Thyroid gland (tissue), 4 donors: ENCODE measurements at regions not wholly inside any gene's neighbourhood (a gene's known extent, or its start where the extent isn't known, plus 50 kb on each side); places are given as distances from the start of the nearest gene placed in this dataset.

Source experiments
- DNase-seq, 2 donors: peaks; one replicate each; pipeline ENCODE4 v3.0.0-alpha.2; 2019
- H3K27ac ChIP-seq, 3 donors: fragments of 200-600 bp; sonication (generic); 1 replicate in 2 of 3; 2 replicates in 1 of 3; pipeline ENCODE4 v1.5.1; 2016 to 2019; ENCODE audit warnings: mild to moderate bottlenecking in 1 of 3, moderate library complexity in 1 of 3
- H3K27me3 ChIP-seq: fragments of 200-600 bp; sonication (generic); one replicate; pipeline ENCODE4 v1.5.1; 2019
- H3K36me3 ChIP-seq, 2 donors: fragments of 200-600 bp; sonication (generic); one replicate each; pipeline ENCODE4 v1.5.1; 2016 to 2019
- H3K4me1 ChIP-seq, 2 donors: fragments of 200-600 bp; sonication (generic); one replicate each; pipeline ENCODE4 v1.5.1; 2017 to 2019
- H3K4me3 ChIP-seq, 3 donors: fragments of 200-600 bp; sonication (generic); replicated peaks in 1 of 3; 1 replicate in 2 of 3; 2 replicates in 1 of 3; pipeline ENCODE4 v1.5.1; 2016; ENCODE audit warnings: mild to moderate bottlenecking in 1 of 3
- H3K9me3 ChIP-seq: fragments of 200-600 bp; sonication (generic); one replicate; pipeline ENCODE4 v1.5.1; 2017
- POLR2A ChIP-seq, 2 donors: fragments of 450-650 bp; IDR thresholded peaks; one replicate each; pipeline ENCODE4 v1.6.1; 2017; ENCODE audit warnings: antibody characterized with exemption in 2 of 2, mild to moderate bottlenecking in 2 of 2, moderate library complexity in 1 of 2
- WGBS, 2 donors: methylation state at CpG; one replicate each; pipeline ENCODE4 v1.1.5; 2017; 5-methylcytosine and 5-hydroxymethylcytosine counted together
- intact Hi-C: fragments of 100-400 bp; cut with DNase I; formaldehyde crosslinking; loops from one replicate; pipeline ENCODE4 v1.15.1; 2023
- TF ChIP-seq, protein P1 (sequence below), 6 experiments: fragments of 200-600 bp in 3 of 6; fragments of 450-650 bp in 3 of 6; sonication (generic) in 3 of 6; IDR thresholded peaks; one replicate each; pipeline ENCODE4 v1.5.1; 2016 to 2019; ENCODE audit warnings: antibody characterized with exemption in 6 of 6, mild to moderate bottlenecking in 2 of 6, inconsistent platforms in 1 of 6, moderate library complexity in 1 of 6

DNA sequence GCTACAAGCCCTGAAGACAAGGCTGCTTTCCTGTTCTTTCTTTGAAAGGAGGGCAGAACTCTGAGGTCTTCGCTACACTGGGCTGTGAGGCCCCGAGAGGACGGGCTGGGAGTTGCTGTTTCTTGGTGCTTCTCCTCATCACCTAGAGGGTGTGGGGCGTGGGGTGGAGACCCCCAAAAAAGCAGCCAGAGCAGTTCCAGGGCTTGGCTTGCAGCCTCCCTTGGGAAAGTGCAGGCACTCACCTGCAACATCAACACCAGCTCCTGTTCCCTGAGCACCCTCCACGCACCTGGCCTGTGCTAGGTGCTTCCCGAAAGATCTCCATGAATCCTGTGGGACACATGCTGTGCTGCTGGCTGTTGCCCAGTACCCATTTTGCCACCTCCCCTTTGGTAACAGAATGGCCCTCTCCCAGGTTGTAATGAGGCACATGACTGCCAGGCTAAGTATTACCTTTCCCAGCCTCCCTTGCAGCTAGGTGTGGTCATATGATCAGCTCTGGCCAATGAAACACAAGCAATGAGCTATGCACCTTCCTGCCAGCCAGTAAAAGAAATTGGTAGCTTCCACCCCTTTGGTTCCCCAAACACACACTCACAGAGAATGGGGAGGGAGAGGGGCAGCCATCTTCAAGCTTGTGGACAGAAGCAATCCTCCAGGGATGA is 146.0 kb downstream of the C9orf50 start:
- intact Hi-C loops = no loop called here

DNA sequence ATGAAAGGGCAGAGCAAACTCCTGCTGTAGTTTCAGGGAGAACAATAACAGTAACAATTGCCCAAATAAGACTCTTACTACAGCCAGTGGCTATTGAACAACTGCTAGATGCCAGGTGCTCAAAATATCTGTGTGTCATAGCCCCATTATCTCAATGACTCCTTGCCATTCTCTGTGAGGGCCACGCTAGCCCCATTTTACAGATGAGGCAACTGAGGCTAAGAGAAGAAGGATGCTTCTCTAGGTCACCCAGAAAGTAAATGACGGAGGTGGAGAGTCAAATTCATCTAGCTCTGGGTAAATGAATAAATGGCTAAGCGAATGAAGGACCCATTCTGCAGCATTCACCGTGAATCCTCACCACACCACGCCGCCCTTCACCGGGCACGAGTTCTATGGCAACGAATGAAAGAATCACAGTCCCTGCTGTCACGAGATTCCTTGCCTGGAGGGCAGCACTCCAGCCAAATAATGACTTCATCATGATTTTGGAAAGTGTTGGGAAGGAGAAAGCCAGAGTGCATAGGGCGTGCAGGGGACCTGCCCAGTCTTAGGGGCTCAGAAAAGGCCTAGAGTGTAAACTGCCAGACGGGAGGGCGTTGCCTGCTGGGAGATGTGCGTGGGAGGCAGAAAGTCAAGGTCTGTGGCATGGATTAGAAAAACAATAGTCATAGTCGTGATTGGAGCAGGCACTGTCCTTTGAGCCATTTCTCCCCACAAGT is 147.2 kb downstream of the C9orf50 start:
- peak overlapping the region; percentile 87 to 92 (median 90) for H3K27ac ChIP-seq
- no peak overlapping the region for H3K4me3 ChIP-seq
- no peaks in the 10 kb centered on the region for H3K36me3 ChIP-seq
- no peaks in the 10 kb centered on the region for H3K27me3 ChIP-seq
- H3K9me3 ChIP-seq = no peaks in the 10 kb centered on the region
- DNase-seq = peak; percentile 92 to 93
- peaks cover 40 to 54% of the 10 kb centered on the region in 2 donors for H3K4me1 ChIP-seq
- TF ChIP-seq, protein P1, sequence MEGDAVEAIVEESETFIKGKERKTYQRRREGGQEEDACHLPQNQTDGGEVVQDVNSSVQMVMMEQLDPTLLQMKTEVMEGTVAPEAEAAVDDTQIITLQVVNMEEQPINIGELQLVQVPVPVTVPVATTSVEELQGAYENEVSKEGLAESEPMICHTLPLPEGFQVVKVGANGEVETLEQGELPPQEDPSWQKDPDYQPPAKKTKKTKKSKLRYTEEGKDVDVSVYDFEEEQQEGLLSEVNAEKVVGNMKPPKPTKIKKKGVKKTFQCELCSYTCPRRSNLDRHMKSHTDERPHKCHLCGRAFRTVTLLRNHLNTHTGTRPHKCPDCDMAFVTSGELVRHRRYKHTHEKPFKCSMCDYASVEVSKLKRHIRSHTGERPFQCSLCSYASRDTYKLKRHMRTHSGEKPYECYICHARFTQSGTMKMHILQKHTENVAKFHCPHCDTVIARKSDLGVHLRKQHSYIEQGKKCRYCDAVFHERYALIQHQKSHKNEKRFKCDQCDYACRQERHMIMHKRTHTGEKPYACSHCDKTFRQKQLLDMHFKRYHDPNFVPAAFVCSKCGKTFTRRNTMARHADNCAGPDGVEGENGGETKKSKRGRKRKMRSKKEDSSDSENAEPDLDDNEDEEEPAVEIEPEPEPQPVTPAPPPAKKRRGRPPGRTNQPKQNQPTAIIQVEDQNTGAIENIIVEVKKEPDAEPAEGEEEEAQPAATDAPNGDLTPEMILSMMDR (IDR thresholded peaks at IDR 0.05) = no peak
- peak in 1 of 2 donors; percentile 70 for TF ChIP-seq POLR2A (IDR thresholded peaks at IDR 0.05)
- intact Hi-C loops = no loop called here
- WGBS, 2 donors = 30 to 41% methylated on average over 15 of the region's 15 CpGs

More for the DNA sequence above, 146.0 kb downstream of the C9orf50 start:
- Histone ChIP-seq H3K36me3 (no peaks in the 10 kb centered on the region), H3K27ac (peak overlapping the region; percentile 87 to 92 (median 90)), H3K4me3 (no peak overlapping the region), H3K9me3 (no peaks in the 10 kb centered on the region), H3K4me1 (peaks cover 47 to 62% of the 10 kb centered on the region in 2 donors), H3K27me3 (no peaks in the 10 kb centered on the region)
- TF ChIP-seq, protein P1 (IDR thresholded peaks at IDR 0.05) = no peak
- TF ChIP-seq POLR2A (IDR thresholded peaks at IDR 0.05) = no peak
- 93 to 98% methylated on average over 3 to 6 of the region's 6 CpGs for WGBS, 2 donors
- DNase-seq = no peak

DNA sequence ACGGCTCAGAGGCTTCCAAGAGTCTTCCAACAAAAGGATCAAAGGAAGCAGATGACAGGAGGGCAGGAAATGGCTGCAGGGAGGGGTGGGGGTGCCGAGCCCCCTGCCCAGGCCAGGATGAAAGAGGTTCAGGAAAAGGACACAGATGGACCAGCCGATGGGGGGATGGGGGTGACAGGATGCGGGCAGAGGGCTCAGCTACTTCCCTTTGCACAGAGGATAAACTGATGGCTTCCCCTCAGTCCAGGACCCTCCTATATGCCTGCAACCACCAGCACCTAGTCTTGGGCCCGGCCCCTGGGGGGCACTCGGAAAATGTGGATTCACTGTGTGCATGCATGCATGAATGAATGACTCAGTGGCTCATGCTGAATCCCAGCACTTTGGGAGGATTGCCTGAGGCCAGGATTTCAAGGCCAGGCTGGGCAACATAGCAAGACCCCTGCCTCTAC is 148.2 kb downstream of the C9orf50 start:
- intact Hi-C loops = no loop called here
- Histone ChIP-seq H3K4me1 (peaks cover 31 to 49% of the 10 kb centered on the region in 2 donors), H3K27ac (peak overlapping the region in 2 of 3 donors; percentile 87 to 90), H3K4me3 (no peak overlapping the region), H3K9me3 (no peaks in the 10 kb centered on the region), H3K27me3 (no peaks in the 10 kb centered on the region), H3K36me3 (no peaks in the 10 kb centered on the region)
- DNase-seq = no peak
- WGBS, 2 donors = 64 to 72% methylated on average over 6 of the region's 6 CpGs
- no peak for TF ChIP-seq POLR2A (IDR thresholded peaks at IDR 0.05)
- TF ChIP-seq, protein P1 (IDR thresholded peaks at IDR 0.05) = no peak

DNA sequence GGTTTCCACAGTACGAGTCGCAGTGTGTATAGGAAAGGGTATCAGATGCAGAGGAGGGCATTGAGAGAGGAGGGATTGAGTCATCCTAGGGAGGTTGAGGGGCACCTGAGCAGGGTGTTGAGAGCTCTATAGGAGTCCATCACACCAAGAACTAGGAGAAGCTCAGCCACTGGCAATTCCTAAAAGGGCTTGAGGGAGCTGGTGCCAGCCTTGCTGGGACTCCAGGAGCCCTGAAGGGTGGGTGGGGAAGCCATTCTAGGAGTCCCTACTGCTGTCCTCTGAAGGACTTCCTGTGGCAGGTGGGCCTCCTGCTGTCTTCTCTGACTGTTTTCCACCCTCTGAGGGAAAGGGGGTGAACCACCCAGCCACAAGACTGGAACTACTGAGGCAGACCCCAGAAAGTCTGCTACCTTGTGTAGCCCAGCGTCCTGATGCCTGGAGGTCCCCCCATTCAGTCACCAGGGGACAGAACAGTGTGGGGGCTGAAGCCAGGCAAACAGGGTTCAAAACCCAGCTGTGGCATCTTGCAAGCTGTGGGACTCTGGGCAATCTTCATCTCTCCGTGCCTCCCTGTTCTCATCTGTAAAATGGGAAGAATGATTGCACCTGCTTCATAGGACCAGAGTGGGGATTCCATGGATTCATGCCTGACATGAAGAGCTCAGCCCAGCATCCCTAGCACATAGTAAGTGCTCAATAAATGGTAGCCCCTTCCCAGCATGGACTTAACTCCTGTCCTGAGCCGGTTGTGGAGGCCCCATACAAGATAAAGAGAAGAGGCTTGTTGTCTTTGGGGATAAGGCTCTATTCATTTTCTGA is 149.5 kb downstream of the C9orf50 start:
- no peak for DNase-seq
- Histone ChIP-seq H3K27ac (peak overlapping the region in 1 of 3 donors; percentile 42), H3K36me3 (no peaks in the 10 kb centered on the region), H3K9me3 (no peaks in the 10 kb centered on the region), H3K27me3 (no peaks in the 10 kb centered on the region), H3K4me1 (peaks cover 31 to 44% of the 10 kb centered on the region in 2 donors), H3K4me3 (no peak overlapping the region)
- TF ChIP-seq, protein P1 (IDR thresholded peaks at IDR 0.05) = no peak
- TF ChIP-seq POLR2A (IDR thresholded peaks at IDR 0.05) = no peak
- intact Hi-C loops = no loop called here
- WGBS, 2 donors = 76 to 85% methylated on average over 5 of the region's 5 CpGs
